Activated CD4-positive, alpha-beta T cell treated with anti-CD3 and anti-CD28 coated beads, Interleukin-2, amount 50 U/mL, for 1 hour (primary cell): ENCODE measurements at regions not wholly inside any gene's neighbourhood (a gene's known extent, or its start where the extent isn't known, plus 50 kb on each side); places are given as distances from the start of the nearest gene placed in this dataset.

Source experiments
- DNase-seq: peaks from one replicate; pipeline ENCODE4 v3.0.0-alpha.2; 2020

DNA sequence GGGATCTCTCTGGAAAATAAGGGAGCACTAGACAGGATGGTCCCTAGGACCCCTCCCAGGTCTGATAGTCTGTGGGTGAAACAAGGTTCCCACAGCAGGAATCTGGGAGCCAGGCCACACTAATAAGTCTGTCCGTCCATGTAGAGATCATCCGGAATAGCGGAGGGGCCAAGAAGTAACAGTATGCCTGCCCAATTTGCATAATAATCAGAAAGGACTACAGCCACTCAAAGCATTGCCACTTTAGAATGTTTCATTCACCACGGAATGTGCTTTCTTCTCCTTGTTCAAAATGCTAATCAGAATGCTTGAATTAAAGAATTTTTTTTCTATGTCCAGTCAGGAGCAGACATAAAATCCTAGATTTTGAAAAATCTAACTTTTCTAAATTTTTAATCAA lies 254.9 kb downstream of the ACTL7B start:
- DNase-seq, result no peak

DNA sequence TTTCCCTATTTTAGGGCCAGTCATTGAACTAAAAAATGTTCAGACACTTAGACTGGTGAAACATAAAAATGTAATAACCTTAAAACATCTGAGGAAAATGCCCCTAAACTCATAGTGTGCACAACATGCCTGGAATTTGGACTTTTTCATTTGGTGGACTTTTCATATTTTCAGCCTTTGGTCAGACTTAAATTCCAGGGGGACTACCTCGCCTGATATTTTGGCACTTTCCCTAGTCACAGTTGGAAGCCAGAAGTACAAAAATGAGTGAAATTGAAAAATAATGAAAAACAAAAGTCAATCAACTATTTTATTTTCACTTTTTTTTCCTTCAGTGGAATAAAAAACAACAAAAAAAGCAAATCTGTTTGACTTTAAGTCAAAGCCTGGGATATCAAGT lies 256.2 kb downstream of the ACTL7B start:
- DNase-seq, result no peak

DNA sequence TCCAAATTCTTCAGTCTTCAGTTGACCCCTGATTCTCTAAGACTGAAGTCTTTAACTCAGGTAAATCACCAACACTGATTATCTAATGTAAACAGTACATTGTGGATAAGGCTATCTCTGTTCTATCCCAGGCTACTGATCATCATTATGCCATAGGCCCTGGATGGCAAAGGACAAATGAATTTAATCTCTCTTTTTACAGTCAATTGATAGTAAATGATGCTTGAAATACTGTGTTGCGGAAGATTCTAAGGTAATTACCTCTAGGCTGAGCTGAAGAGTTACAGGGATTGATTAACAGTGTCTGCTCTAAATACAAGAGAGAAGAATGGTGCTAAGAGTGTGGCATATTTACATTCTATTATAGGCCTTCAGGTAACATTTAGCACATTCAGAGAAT lies 264.7 kb downstream of the ACTL7B start:
- no peak for DNase-seq

DNA sequence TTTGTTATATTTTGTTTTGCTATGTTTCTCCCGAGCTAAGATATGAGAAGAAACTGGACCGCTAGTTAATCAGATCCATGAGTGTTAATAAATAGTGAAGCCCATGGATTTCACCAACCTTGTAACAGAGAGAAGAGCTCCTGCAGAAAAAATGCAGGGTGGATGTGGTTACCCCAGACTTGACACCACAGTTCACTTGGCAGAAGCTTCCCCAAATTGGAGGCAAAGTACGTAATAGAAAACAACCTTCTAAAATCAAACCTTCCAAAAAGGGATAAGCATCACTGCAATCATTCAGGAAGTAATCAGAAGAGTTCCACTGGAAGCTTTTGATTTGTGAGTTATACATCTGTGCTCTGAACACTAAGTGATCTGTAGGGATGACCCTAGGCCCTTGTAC lies 267.5 kb downstream of the ACTL7B start:
- DNase-seq, result no peak

DNA sequence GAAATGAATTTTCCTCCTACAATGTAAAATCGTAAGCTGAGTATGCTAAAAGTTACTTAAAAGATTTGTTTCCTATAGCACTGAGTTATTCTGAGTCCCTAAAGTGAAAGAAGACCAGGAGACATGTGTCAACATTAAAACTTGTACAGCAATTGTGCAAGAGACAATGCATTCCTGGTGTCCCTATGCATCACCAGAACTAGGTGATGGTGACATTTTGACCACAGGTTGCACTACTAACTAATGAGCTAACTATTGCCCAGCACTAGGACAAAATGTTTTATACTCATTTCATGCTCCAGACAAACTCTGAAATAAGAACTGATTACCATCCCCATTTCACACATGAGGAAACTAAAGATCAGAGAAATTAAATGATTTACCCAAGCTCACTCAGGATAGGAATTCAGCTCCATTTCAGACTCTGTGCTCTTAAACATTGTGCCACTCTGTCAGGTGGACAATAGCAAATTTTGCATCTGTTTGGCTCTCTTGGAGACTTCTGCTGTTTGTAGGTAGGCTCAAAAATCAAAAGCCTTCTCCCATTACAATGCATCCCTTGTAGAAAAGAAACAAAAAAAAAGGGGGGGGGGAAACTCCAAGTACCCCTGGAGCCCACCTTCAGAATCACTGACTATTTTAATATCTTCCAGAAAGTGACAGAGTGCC lies 269.2 kb downstream of the ACTL7B start:
- DNase-seq, result no peak

DNA sequence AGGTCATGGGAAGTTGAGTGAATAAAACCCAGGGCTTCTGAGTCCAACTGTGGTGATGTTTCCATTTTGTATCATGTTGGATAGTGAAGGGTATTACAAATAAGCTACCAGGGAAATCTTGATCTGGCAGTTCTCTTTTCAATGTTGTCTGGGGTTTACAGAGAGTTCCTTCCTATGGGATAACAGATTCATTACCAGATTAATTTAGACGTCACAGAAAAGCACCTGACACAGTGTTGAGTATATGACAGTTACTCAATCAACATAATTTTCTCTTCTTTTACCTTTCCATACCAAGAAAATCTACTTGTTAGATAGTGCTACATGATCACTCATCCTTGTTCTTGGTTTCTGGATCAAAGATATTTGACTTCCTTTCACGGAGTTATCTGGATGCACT lies 270.9 kb downstream of the ACTL7B start:
- DNase-seq, result no peak

DNA sequence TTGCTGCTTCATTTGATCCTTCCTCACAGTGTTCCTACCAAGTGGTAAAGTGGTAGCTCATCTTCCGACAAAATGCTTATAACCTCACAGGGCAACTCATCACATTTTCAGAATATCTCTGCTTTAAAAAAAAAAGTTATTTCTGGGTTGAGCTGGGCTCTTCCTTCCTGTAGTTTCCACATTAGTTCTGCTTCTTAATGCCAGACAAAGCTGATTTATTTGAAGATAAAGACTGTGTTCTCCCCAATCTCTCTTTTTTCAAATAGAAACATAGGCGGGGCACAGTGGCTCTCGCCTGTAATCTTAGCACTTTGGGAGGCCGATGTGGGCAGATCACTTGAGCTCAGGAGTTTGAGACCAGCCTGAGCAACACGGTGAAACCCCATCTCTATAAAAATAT lies 273.1 kb downstream of the ACTL7B start:
- no peak for DNase-seq

DNA sequence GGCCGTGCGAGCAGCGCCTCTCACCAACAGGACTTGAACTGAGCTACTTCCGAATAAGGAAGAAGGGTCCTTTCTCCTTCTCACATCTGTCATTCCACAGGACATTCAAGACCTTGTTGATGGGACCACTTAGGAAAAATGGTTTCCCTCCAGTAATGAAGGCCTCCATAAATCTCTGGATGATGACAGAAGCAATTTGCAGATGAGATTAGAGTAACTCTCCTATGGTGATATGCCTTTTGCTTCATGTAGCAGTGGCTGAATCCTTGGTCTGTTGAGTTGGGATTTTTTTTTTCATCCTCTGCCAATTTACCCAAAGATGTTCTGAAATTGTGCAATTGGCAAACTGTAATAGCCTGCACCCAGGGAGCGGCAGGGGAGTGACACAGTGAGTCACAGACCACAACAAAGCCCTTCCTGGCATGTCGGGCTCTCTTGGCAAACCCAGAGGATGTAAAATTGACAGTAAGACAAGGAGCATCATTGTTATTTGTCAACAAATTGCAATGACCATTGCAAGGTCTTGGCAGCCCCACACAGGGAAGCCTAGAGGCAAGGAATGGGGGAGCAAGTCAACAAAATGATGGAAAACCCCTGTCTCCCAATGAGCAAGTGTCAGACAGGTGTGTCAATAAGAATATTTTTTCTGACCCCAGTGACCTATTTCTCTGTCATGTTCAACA lies 275.9 kb downstream of the ACTL7B start:
- DNase-seq, result no peak

DNA sequence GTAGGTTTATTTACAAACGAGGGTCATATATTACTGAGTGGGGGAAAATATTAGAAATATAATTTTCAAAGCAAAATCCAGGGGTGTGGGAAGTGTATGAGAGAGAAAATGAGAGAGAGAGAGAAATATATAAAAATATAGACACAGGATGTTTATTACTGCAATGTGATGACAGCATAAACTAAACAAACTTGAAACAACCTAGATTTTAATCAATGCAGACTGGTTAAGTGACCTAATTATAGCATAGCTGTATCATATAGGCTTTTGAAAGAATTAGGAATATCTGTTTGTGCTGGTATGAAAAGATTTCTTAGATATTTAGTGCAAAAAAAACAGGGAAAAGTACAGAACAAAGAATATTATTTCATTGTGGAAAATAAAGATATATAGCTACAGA lies 280.5 kb downstream of the ACTL7B start:
- no peak for DNase-seq

DNA sequence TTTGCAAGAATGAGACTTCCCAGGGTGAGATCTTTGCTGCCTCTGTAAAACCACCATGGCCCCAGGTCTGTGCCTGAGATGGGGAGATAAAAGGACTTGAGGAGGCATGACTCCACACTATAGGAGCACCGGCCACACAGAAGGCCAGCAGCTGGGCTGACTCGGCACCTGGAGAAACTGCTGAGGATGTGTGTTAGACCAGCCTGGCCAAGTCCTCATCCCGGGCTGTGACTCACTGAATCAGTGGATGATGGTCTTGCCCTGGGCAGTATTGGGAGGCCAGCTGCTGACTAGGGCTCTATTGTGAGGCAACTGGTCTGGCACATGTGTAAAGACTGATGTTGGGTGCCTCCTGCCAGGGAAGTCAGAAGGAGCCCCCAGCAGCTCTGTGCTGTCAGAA lies 286.2 kb downstream of the ACTL7B start:
- DNase-seq, result no peak

DNA sequence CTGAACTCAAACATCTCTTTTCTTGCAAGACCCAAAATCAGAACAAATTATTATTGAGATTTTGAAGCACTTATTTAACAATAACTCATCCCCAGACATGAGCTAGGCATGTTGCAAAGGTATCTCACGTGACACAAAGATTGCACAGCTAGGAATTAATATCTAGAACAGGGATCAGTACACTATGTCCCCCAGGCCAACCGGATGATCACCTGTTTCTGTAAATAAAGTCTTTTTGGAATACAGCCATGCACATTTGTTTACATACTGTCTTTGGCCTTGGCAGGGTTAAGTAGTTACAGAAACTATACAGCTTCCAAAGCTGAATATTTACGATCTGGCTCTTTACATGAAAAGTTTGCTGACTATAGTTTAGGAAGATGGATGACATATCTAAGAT lies 287.7 kb downstream of the ACTL7B start:
- DNase-seq, result no peak

DNA sequence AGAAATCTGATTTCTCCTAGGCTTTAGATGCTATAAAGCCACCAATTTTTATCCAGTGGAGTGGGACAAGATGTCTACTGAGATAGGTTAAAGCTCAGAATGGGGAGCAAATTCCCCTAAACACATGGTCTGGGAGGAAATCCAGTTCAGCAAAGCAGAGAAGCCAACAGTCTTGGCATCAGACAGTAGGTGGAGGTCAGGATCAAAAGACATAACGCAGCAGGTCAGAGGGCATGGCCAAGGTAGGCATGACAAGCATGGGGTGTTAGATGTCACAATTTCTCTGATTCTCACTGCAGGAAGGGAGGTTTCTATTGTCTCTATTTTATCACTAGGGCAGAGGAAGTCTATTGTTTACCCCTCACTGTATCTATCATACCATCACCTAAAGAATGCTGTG lies 288.2 kb downstream of the ACTL7B start:
- no peak for DNase-seq

DNA sequence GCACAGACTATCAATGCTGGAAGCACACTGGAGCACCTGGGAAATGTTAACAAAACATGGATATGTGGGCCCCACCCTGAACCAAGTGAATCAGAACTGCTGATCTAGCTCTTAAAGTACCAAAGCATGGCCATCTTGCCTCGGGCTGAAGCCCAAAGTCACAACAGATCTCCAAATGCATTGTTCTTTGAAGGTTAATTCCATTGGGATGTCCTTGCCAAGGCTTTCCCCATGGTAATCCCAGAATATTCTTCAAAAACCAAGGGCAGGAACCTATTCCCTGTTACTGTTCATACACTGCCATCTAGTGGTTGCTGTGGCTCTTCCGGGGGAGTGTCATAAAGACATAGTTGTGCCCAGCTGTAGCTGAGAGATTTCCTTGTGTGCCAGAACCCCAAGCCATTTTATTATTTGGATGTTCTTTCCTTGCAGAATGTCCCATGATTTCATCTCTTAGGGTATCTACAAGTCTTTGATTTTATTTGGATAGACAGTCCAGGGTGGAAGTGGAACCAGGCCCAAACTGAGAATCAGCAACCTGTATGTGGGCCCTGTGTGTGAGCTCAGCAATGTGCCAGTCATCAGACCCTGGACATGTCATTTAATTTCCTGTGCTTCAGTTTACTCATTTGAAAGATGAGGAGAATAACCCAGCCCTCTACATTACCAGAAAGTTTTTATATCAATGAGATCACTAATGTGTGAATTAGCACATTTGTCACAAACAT lies 290.0 kb downstream of the ACTL7B start:
- no peak for DNase-seq

DNA sequence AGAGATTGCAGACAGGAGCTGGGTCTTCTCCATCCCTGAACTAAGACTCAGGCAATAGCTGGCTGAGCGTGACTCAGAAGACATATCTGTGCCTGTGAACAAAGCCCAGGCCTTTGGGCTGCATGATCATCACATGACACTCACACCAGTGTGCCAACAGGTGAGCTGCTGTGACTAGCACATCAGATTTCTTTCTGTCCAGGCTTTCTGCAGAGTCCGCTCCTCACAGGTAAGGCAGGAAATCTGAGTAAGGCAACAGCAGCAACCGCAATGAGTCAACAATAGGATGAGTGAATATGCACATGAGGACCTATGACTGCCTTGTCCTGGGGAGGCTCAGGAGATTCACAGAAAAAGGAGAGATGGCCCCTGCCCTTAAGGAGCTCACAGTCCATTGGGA lies 293.6 kb downstream of the ACTL7B start:
- no peak for DNase-seq

DNA sequence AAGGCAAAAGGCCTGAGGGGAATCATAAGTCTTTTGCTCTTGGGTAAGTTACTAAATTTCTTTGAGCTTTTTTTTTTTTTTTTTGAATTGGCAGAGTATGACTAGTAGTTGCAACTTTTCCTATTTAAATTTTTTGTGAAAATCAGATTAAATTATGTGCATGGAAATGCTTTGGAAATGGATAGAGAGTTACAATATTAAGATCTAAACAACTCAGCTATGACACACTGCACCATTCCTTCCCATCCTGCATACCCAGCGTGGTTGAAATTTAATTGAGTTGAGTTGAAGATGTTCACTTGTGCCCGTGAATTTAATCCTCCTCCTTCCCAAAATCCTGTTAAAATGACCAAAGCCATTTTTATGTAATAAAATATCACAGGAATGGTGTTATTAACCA lies 296.4 kb downstream of the ACTL7B start:
- no peak for DNase-seq

DNA sequence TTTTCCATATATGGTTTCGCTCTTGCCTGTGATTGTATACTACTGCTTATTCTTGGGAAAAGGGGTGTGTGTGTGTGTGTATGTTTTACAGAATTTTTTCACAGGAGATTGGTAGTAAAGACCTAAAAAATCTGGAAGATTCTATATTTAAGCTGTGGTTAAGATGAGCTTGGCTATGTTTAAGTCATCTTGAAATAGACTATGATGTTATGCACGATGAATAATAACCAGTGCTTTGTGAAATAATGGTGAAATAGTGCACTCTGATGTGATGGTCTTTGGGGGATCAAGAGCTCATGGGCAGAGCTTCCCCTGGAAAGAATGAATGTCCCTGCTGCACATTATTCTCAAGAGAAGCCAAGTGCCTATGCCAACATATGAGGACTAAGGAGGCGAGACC lies 301.0 kb downstream of the ACTL7B start:
- DNase-seq, result no peak

DNA sequence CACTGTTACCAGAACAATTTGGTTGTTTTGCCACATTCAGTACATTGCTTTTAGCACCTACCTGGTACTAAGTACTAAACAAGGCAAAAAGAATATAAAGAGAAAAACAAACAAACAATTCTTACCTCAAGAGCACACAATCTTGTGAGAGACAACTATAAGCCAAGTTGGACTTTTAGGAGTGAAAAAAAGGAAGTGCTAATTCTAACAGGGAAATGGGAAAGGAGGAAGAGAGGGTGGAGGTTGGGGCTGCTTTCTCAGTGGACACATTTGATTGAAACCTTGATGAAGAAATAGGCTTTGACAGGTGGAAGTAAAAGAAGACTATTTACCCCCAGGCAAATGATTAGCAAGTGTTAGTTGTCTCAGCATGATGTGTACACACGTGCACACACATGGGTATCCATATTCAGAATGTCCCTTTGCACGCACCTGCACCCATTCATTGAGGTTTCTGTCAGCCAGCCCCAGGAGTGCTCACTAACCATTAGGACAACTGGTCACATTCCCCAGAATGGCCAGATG lies 302.6 kb downstream of the ACTL7B start:
- no peak for DNase-seq

DNA sequence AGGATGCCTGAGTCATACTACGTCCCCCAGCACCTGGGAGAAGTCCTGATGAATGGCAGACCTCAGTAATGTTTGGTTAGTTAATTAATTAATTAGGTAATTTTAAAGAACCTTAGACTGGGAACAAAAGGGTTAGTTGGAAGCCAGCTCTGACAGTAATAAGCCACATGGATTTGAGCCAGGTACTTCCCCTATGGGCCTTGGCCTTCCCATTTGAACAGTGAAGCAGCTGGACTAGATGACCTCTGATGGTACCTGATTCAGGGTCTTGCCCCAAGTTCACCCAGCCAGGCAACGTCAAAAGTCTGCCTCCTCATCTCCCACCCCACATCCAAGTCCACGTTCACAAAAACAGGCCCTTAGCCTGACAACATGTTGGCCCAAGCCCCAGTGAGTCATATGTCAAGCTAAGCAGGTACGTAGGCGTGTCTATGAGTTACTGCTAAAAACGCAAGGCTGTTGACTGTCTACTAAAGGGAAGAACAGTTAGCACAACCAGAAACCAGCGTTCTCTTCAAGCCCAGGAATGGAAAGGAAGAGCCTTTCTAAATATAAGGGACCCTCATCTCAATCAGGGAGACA lies 303.2 kb downstream of the ACTL7B start:
- no peak for DNase-seq

DNA sequence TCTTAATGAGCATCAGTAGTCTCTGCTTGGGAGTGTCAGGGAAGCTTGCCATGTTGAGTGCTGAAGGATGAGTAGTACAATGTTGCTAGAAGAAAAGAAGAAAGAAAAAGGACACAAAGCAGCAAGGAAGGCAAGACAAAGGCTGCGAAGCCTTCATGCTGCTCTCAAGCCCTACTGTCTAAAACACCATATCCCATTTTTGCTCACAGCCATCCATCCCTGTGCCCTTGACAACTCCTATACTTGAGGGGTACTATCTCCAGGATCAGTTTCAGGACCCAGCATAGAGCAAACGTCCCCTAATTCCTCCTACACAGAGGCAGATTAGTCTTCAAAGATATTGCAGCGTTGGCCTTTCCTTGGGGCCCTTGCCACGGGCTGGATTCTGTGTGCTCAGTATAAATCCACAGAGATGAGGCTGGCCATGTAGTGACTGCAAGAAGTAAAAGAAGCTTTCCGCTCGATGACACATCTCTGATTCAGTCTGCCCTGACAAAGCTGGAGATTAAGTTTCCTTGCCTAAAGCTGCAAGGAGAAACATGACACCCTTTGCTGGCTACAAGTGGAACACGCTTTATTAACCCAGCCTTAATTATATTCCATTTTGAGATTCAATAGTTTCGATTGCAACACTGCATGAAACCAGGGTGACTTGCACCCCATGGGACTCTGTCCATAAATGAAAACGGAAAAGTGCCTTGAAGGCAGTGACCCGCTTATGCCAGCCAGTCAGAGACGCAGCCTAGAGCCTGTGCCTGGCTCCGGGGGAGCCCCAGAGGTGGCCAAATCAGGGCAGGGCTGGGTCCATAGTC lies 304.6 kb downstream of the ACTL7B start:
- no peak for DNase-seq

DNA sequence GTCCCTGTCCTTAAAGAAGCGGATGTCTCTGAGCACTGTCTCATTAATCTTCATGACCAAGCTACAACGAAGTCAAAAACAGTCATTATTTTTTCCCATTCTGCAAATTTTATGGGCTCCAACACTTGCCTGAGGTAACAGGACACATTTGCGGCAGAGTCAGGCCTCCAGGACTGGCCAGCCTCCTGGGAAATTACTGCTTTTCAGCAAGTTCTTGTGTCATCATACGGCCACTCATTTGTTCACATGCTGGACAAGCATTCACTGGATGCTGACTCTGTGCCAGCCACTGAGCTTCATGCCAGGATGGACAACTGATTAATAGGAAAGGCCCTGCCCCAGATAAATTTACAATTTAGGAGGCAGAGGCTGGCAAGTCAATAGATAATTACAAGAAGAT lies 305.7 kb downstream of the ACTL7B start:
- DNase-seq, result no peak

DNA sequence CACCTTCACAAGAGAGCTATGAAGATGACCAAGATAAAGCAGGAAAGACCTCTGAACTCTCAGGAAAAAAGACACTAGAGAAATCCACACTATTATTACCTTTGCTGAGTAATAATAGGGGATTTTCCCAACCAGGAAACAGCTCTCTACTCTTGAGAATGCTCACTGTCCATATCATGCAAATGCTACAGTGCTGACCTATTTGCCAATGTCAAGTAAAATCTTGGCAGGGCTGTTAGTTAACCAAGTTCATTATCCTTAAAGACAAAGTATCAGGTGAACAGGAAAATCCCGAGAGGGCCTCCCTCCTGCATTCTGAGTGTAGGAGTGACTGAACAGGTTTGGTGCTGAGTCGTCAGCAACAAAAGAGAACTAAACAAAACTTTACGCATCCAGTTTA lies 306.6 kb downstream of the ACTL7B start:
- no peak for DNase-seq

DNA sequence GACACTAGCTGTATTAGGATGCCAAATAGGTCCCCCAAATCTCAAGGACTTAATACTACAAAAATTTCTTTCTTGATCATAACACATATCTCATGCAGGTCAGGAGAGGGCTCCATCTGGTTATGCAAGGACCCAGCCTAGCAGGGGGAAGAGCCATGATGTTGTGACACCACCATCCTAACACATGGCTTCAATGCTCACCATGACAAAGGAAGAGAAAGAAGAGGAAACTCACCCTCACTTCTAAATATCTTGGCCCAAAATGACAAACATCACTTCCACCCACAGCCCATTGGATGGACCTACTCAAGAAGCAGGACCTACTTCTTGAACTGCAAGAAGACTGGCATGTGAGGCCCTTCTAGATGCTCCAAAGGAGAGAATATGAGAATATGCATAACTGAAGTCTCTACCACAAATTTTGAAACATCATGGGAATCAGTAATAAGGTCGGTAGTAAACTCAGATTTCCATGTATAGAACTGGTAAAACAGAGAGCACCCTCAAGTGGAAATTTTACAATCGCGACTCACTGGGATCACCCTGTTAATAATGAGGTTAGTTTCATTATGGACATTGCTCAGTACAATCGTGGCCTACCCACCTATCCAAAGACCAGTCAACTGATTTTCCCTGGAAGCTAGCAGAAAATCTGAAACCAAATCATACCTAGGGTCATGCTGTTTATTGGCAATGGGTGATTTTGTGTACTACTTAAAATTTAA lies 308.2 kb downstream of the ACTL7B start:
- no peak for DNase-seq
